ENCODE measurements at regions not wholly inside any gene's neighbourhood (a gene's known extent, or its start where the extent isn't known, plus 50 kb on each side); places are given as distances from the start of the nearest gene placed in this dataset.
"Not testable (repeated sequence)": the region's sequence is repeated elsewhere in the genome, so short reads cannot be mapped to it uniquely, and the experiment has no call there.

GRCh38 chr16:52386694-52387093 lies 160.2 kb downstream of the TOX3 start:
- DNase-seq: no peak

GRCh38 chr16:52384378-52384777 lies 162.6 kb downstream of the TOX3 start:
- DNase-seq: no peak

GRCh38 chr16:52383640-52384292 lies 163.2 kb downstream of the TOX3 start:
- no peak for DNase-seq

GRCh38 chr16:52383119-52383518 lies 163.8 kb downstream of the TOX3 start:
- DNase-seq: no peak

GRCh38 chr16:52379551-52379950 lies 167.4 kb downstream of the TOX3 start:
- DNase-seq: no peak

GRCh38 chr16:52376676-52377280 lies 170.2 kb downstream of the TOX3 start:
- DNase-seq: no peak

- no peak for DNase-seq
Measured at GRCh38 chr16:52372313-52372712, 174.6 kb downstream of the TOX3 start.

- no peak for DNase-seq
Measured at GRCh38 chr16:52368859-52369258, 178.1 kb downstream of the TOX3 start.

- DNase-seq: no peak
Measured at GRCh38 chr16:52367821-52368220, 179.1 kb downstream of the TOX3 start.

- DNase-seq: no peak
Measured at GRCh38 chr16:52366983-52367382, 180.0 kb downstream of the TOX3 start.

- no peak for DNase-seq
Measured at GRCh38 chr16:52364500-52364899, 182.4 kb downstream of the TOX3 start.

- no peak for DNase-seq
Measured at GRCh38 chr16:52363082-52363481, 183.9 kb downstream of the TOX3 start.

- no peak for DNase-seq
Measured at GRCh38 chr16:52357711-52358110, 189.2 kb downstream of the TOX3 start.

- DNase-seq: no peak
Measured at GRCh38 chr16:52353249-52353648, 193.7 kb downstream of the TOX3 start.

GRCh38 chr16:52351451-52351850 lies 195.5 kb downstream of the TOX3 start:
- no peak for DNase-seq

- no peak for DNase-seq
Measured at GRCh38 chr16:52350031-52350642, 196.8 kb downstream of the TOX3 start.

- no peak for DNase-seq
Measured at GRCh38 chr16:52346709-52347108, 200.2 kb downstream of the TOX3 start.

GRCh38 chr16:52333673-52334072 lies 213.3 kb downstream of the TOX3 start:
- not testable (repeated sequence) for DNase-seq

GRCh38 chr16:52320930-52321439 lies 226.0 kb downstream of the TOX3 start:
- DNase-seq: no peak

GRCh38 chr16:52318302-52319009 lies 228.5 kb downstream of the TOX3 start:
- no peak for DNase-seq

GRCh38 chr16:52316241-52316640 lies 230.7 kb downstream of the TOX3 start:
- no peak for DNase-seq

- no peak for DNase-seq
Measured at GRCh38 chr16:52312716-52313115, 234.2 kb downstream of the TOX3 start.
